Dendritic cell treated with granulocyte-macrophage colony-stimulating factor and Interleukin-4, amounts not matched to agents 40 ng/mL and 50 ng/mL, for 4 days (primary cell): ENCODE measurements at regions not wholly inside any gene's neighbourhood (a gene's known extent, or its start where the extent isn't known, plus 50 kb on each side); places are given as distances from the start of the nearest gene placed in this dataset.

Experiments
- H3K27ac Mint-ChIP-seq: one replicate; pipeline ENCODE4 v1.8.0; 2022; ENCODE audit warnings: mild to moderate bottlenecking, mixed read lengths
- H3K27me3 Mint-ChIP-seq: one replicate; pipeline ENCODE4 v1.8.0; 2022; ENCODE audit warnings: mild to moderate bottlenecking, mixed read lengths
- H3K36me3 Mint-ChIP-seq: one replicate; pipeline ENCODE4 v1.8.0; 2022; ENCODE audit warnings: low read depth, mixed read lengths
- H3K4me1 Mint-ChIP-seq: one replicate; pipeline ENCODE4 v1.8.0; 2022; ENCODE audit warnings: low read depth, mixed read lengths
- H3K4me3 Mint-ChIP-seq: one replicate; pipeline ENCODE4 v1.8.0; 2022; ENCODE audit warnings: mild to moderate bottlenecking, moderate library complexity, mixed read lengths
- H3K9me3 Mint-ChIP-seq: one replicate; pipeline ENCODE4 v1.8.0; 2022; ENCODE audit warnings: mixed read lengths
- intact Hi-C: fragments of 100-400 bp; cut with micrococcal nuclease; formaldehyde crosslinking; loops from one replicate; pipeline ENCODE4 v1.15.0; 2022

- Mint-ChIP-seq H3K27ac (no peak overlapping the region), H3K9me3 (peaks cover 14% of the 10 kb centered on the region), H3K4me3 (no peak overlapping the region), H3K27me3 (no peaks in the 10 kb centered on the region), H3K36me3 (no peaks in the 10 kb centered on the region), H3K4me1 (no peaks in the 10 kb centered on the region)
- intact Hi-C loops: no loop called here
Observed at GRCh38 chr13:105783261-105783660, 752.2 kb downstream of the EFNB2 start.

GRCh38 chr13:105778196-105778595, 757.3 kb downstream of the EFNB2 start:
- intact Hi-C loops: no loop called here
- H3K36me3 Mint-ChIP-seq: no peaks in the 10 kb centered on the region
- H3K27ac Mint-ChIP-seq: no peak overlapping the region
- no peaks in the 10 kb centered on the region for H3K4me1 Mint-ChIP-seq
- peaks cover 5% of the 10 kb centered on the region for H3K9me3 Mint-ChIP-seq
- H3K27me3 Mint-ChIP-seq: no peaks in the 10 kb centered on the region
- H3K4me3 Mint-ChIP-seq: no peak overlapping the region

GRCh38 chr13:105774739-105775460, 760.6 kb downstream of the EFNB2 start:
- intact Hi-C loops: no loop called here
- Mint-ChIP-seq H3K9me3 (no peaks in the 10 kb centered on the region), H3K4me1 (no peaks in the 10 kb centered on the region), H3K27me3 (no peaks in the 10 kb centered on the region), H3K4me3 (no peak overlapping the region), H3K27ac (no peak overlapping the region), H3K36me3 (no peaks in the 10 kb centered on the region)

GRCh38 chr13:105773863-105774538, 761.5 kb downstream of the EFNB2 start:
- Mint-ChIP-seq H3K4me1 (no peaks in the 10 kb centered on the region), H3K27me3 (no peaks in the 10 kb centered on the region), H3K4me3 (no peak overlapping the region), H3K9me3 (no peaks in the 10 kb centered on the region), H3K36me3 (no peaks in the 10 kb centered on the region), H3K27ac (no peak overlapping the region)
- intact Hi-C loops: no loop called here

- Mint-ChIP-seq H3K27me3 (no peaks in the 10 kb centered on the region), H3K9me3 (peaks cover 6% of the 10 kb centered on the region), H3K4me1 (no peaks in the 10 kb centered on the region), H3K36me3 (no peaks in the 10 kb centered on the region), H3K27ac (no peak overlapping the region), H3K4me3 (no peak overlapping the region)
- intact Hi-C loops: no loop called here
Observed at GRCh38 chr13:105773241-105773640, 762.2 kb downstream of the EFNB2 start.

GRCh38 chr13:105764486-105764885, 771.0 kb downstream of the EFNB2 start:
- H3K27me3 Mint-ChIP-seq: no peaks in the 10 kb centered on the region
- peaks cover 55% of the 10 kb centered on the region for H3K9me3 Mint-ChIP-seq
- H3K27ac Mint-ChIP-seq: no peak overlapping the region
- H3K4me1 Mint-ChIP-seq: no peaks in the 10 kb centered on the region
- H3K4me3 Mint-ChIP-seq: no peak overlapping the region
- intact Hi-C loops: no loop called here
- no peaks in the 10 kb centered on the region for H3K36me3 Mint-ChIP-seq

GRCh38 chr13:105763851-105764250, 771.6 kb downstream of the EFNB2 start:
- no peak overlapping the region for H3K27ac Mint-ChIP-seq
- H3K9me3 Mint-ChIP-seq: peaks cover 55% of the 10 kb centered on the region
- no peaks in the 10 kb centered on the region for H3K27me3 Mint-ChIP-seq
- no peaks in the 10 kb centered on the region for H3K36me3 Mint-ChIP-seq
- no peaks in the 10 kb centered on the region for H3K4me1 Mint-ChIP-seq
- intact Hi-C loops: no loop called here
- no peak overlapping the region for H3K4me3 Mint-ChIP-seq

GRCh38 chr13:105762096-105762495, 773.4 kb downstream of the EFNB2 start:
- Mint-ChIP-seq H3K27me3 (no peaks in the 10 kb centered on the region), H3K27ac (no peak overlapping the region), H3K9me3 (peaks cover 40% of the 10 kb centered on the region), H3K36me3 (no peaks in the 10 kb centered on the region), H3K4me1 (no peaks in the 10 kb centered on the region), H3K4me3 (no peak overlapping the region)
- intact Hi-C loops: no loop called here

- Mint-ChIP-seq H3K4me1 (no peaks in the 10 kb centered on the region), H3K4me3 (no peak overlapping the region), H3K27ac (no peak overlapping the region), H3K36me3 (no peaks in the 10 kb centered on the region), H3K9me3 (peaks cover 25% of the 10 kb centered on the region), H3K27me3 (no peaks in the 10 kb centered on the region)
- intact Hi-C loops: no loop called here
Observed at GRCh38 chr13:105758918-105759860, 776.3 kb downstream of the EFNB2 start.

GRCh38 chr13:105740739-105741138, 794.7 kb downstream of the EFNB2 start:
- Mint-ChIP-seq H3K9me3 (peaks cover 33% of the 10 kb centered on the region), H3K36me3 (no peaks in the 10 kb centered on the region), H3K27me3 (no peaks in the 10 kb centered on the region), H3K4me3 (no peak overlapping the region), H3K27ac (no peak overlapping the region), H3K4me1 (no peaks in the 10 kb centered on the region)
- intact Hi-C loops: no loop called here

- Mint-ChIP-seq H3K27me3 (no peaks in the 10 kb centered on the region), H3K9me3 (peaks cover 25% of the 10 kb centered on the region), H3K4me1 (no peaks in the 10 kb centered on the region), H3K27ac (no peak overlapping the region), H3K36me3 (no peaks in the 10 kb centered on the region), H3K4me3 (no peak overlapping the region)
- intact Hi-C loops: no loop called here
Observed at GRCh38 chr13:105737688-105738087, 797.8 kb downstream of the EFNB2 start.

- no peak overlapping the region for H3K4me3 Mint-ChIP-seq
- peaks cover 14% of the 10 kb centered on the region for H3K9me3 Mint-ChIP-seq
- no peak overlapping the region for H3K27ac Mint-ChIP-seq
- H3K4me1 Mint-ChIP-seq: no peaks in the 10 kb centered on the region
- H3K27me3 Mint-ChIP-seq: no peaks in the 10 kb centered on the region
- intact Hi-C loops: no loop called here
- H3K36me3 Mint-ChIP-seq: no peaks in the 10 kb centered on the region
Observed at GRCh38 chr13:105735281-105735680, 800.2 kb downstream of the EFNB2 start.

- intact Hi-C loops: no loop called here
- Mint-ChIP-seq H3K4me1 (no peaks in the 10 kb centered on the region), H3K27ac (no peak overlapping the region), H3K4me3 (no peak overlapping the region), H3K36me3 (no peaks in the 10 kb centered on the region), H3K27me3 (no peaks in the 10 kb centered on the region), H3K9me3 (peaks cover 9% of the 10 kb centered on the region)
Observed at GRCh38 chr13:105732806-105733529, 802.5 kb downstream of the EFNB2 start.
